ENCODE measurements at regions not wholly inside any gene's neighbourhood (a gene's known extent, or its start where the extent isn't known, plus 50 kb on each side); places are given as distances from the start of the nearest gene placed in this dataset.

GRCh38 chr5:147061431-147061830 is 173.4 kb upstream of the STK32A start:
- H3K9ac ChIP-seq (ENCODE audit: low read length) = no peak overlapping the region
- ATAC-seq = no peak
- intact Hi-C loops (cut with micrococcal nuclease) = no loop called here
- TF ChIP-seq YY1 (IDR thresholded peaks at IDR 0.05; ENCODE audit: extremely low read depth, insufficient replicate concordance, low read depth, low read length) (no peak), ZNF274 (IDR thresholded peaks at IDR 0.05; ENCODE audit: low read depth, low read length) (no peak), POLR2A (IDR thresholded peaks at IDR 0.05; ENCODE audit: borderline replicate concordance, extremely low read depth, insufficient read depth, insufficient read length) (no peak), MAX (IDR thresholded peaks at IDR 0.05) (no peak), JUND (IDR thresholded peaks at IDR 0.05) (no peak), CTCF (IDR thresholded peaks at IDR 0.05 in 2 of 3, conservative IDR thresholded peaks at IDR 0.05 in 1 of 3; ENCODE audit: borderline replicate concordance in 1 of 3, insufficient read depth in 1 of 3, low read depth in 2 of 3, low read length in 2 of 3) (no peak), EZH2 (IDR thresholded peaks at IDR 0.05) (no peak), TCF7L2 (IDR thresholded peaks at IDR 0.05; ENCODE audit: borderline replicate concordance, extremely low read depth, insufficient read depth, insufficient read length) (no peak), FOSL1 (IDR thresholded peaks at IDR 0.05; ENCODE audit: low read depth) (no peak), ZFX (IDR thresholded peaks at IDR 0.05) (no peak), EZH2phosphoT487 (IDR thresholded peaks at IDR 0.05; ENCODE audit: borderline replicate concordance) (no peak), CEBPB (IDR thresholded peaks at IDR 0.05; ENCODE audit: low read depth) (no peak), EGR1 (IDR thresholded peaks at IDR 0.05; ENCODE audit: low read depth) (no peak), ZBTB33 (IDR thresholded peaks at IDR 0.05; ENCODE audit: extremely low read depth, insufficient replicate concordance, low read length) (no peak)
- no peak overlapping the region for H3K4me3 ChIP-seq (replicated peaks in 1 of 2; ENCODE audit: low read depth in 1 of 2, low read length in 2 of 2)
- ChIA-PET RAD21 (ENCODE audit: low non-redundant PET in 1 of 2, low total read pairs in 2 of 2, uncharacterized antibody in 2 of 2, unreplicated experiment in 2 of 2) (no interaction called here), CTCF (interaction anchor here (1.4 kb wide), 1 partner anchor 36 kb away, joined by 3 read pairs; no protein-coding TSS in a partner anchor), POLR2A (no interaction called here)
- no peak overlapping the region for H3K27ac ChIP-seq (ENCODE audit: low read depth, low read length)
- H2AFZ ChIP-seq (ENCODE audit: low read depth, low read length, poor library complexity, severe bottlenecking) = no peak overlapping the region
- H3K4me1 ChIP-seq (ENCODE audit: control insufficient read depth in 1 of 2, insufficient read depth in 2 of 2, low read length in 2 of 2) = no peaks in the 10 kb centered on the region
- no TSS peak for BruUV-seq (replicated peaks)
- H3K9me3 ChIP-seq (ENCODE audit: control insufficient read depth in 1 of 2, insufficient read depth in 1 of 2, low read depth in 1 of 2, low read length in 2 of 2) = no peaks in the 10 kb centered on the region
- H3K27me3 ChIP-seq (ENCODE audit: insufficient read depth, low read length) = peaks cover 31% of the 10 kb centered on the region
- H3K4me2 ChIP-seq (ENCODE audit: low read length) = no peak overlapping the region
- no peaks in the 10 kb centered on the region for H3K36me3 ChIP-seq (ENCODE audit: control insufficient read depth in 1 of 2, insufficient read depth in 2 of 2, low read length in 2 of 2)
- DNase-seq (ENCODE audit: low read depth, low spot score) = no peak
- no peaks in the 10 kb centered on the region for H3K9me2 ChIP-seq (ENCODE audit: insufficient read depth)
- H4K20me1 ChIP-seq (ENCODE audit: insufficient read depth) = no peaks in the 10 kb centered on the region
- H3K79me2 ChIP-seq (ENCODE audit: insufficient read depth, low read length) = no peaks in the 10 kb centered on the region
